Smooth muscle cell (in vitro differentiated cells): ENCODE measurements at regions not wholly inside any gene's neighbourhood (a gene's known extent, or its start where the extent isn't known, plus 50 kb on each side); places are given as distances from the start of the nearest gene placed in this dataset.

Experiments used
- DNase-seq: peaks from one replicate; lab custom pipeline; 2025; ENCODE audit not compliant: unreplicated experiment; lab: John Stamatoyannopoulos, UW
- H2AFZ ChIP-seq: fragments of 200-600 bp; sonication (generic); 2 replicates; pipeline ENCODE4 v1.6.0; 2016; ENCODE audit warnings: antibody characterized with exemption, low read depth, mild to moderate bottlenecking
- H3F3A ChIP-seq: fragments of 200-600 bp; sonication (generic); 2 replicates; pipeline ENCODE4 v1.6.0; 2017; ENCODE audit warnings: antibody characterized with exemption, low read depth
- H3K27ac ChIP-seq: fragments of 200-600 bp; sonication (generic); 2 replicates; pipeline ENCODE4 v1.5.1; 2016; ENCODE audit warnings: low read depth, mild to moderate bottlenecking
- H3K27me3 ChIP-seq: fragments of 200-600 bp; sonication (generic); 2 replicates; pipeline ENCODE4 v1.6.1; 2016; ENCODE audit warnings: low read depth, mild to moderate bottlenecking
- H3K36me3 ChIP-seq: fragments of 200-600 bp; sonication (generic); 2 replicates; pipeline ENCODE4 v1.5.1; 2016; ENCODE audit warnings: low read depth
- H3K4me1 ChIP-seq: fragments of 200-600 bp; sonication (generic); 2 replicates; pipeline ENCODE4 v1.5.1; 2016; ENCODE audit warnings: low read depth
- H3K4me2 ChIP-seq: fragments of 200-600 bp; sonication (generic); 2 replicates; pipeline ENCODE4 v1.6.0; 2016; ENCODE audit warnings: mild to moderate bottlenecking
- H3K4me3 ChIP-seq: fragments of 200-600 bp; sonication (generic); 2 replicates; pipeline ENCODE4 v1.5.1; 2016; ENCODE audit warnings: mild to moderate bottlenecking
- H3K79me2 ChIP-seq: fragments of 200-600 bp; sonication (generic); 2 replicates; pipeline ENCODE4 v1.6.0; 2016; ENCODE audit warnings: low read depth, mild to moderate bottlenecking
- H3K9ac ChIP-seq: fragments of 200-600 bp; sonication (generic); 2 replicates; pipeline ENCODE4 v1.6.0; 2016; ENCODE audit warnings: low read depth
- H3K9me3 ChIP-seq: fragments of 200-600 bp; sonication (generic); replicated peaks from 2 replicates; pipeline ENCODE4 v1.5.1; 2016; ENCODE audit warnings: low read depth
- H4K20me1 ChIP-seq: fragments of 200-600 bp; sonication (generic); 2 replicates; pipeline ENCODE4 v1.6.0; 2016; ENCODE audit warnings: low read depth
- CTCF ChIP-seq: fragments of 200-600 bp; sonication (generic); IDR thresholded peaks from 2 replicates; pipeline ENCODE4 v1.5.1; 2017; ENCODE audit warnings: borderline replicate concordance, mild to moderate bottlenecking, antibody characterized with exemption; ENCODE audit not compliant: insufficient read depth, poor library complexity, severe bottlenecking
- WGBS: methylation state at CpG from one replicate; pipeline ENCODE4 v1.1.7; 2016; ENCODE audit warnings: low lambda C conversion rate; 5-methylcytosine and 5-hydroxymethylcytosine counted together

- Histone ChIP-seq H3K27ac (no peak overlapping the region), H3K27me3 (no peaks in the 10 kb centered on the region), H3K9me3 (no peaks in the 10 kb centered on the region), H3K36me3 (no peaks in the 10 kb centered on the region), H3K4me3 (no peak overlapping the region), H3F3A (no peaks in the 10 kb centered on the region), H3K4me1 (no peaks in the 10 kb centered on the region), H3K79me2 (no peaks in the 10 kb centered on the region), H3K4me2 (no peak overlapping the region), H2AFZ (no peak overlapping the region), H3K9ac (no peak overlapping the region), H4K20me1 (no peaks in the 10 kb centered on the region)
- WGBS, result 98% methylated on average over 2 of the region's 2 CpGs
- no peak for TF ChIP-seq CTCF
- DNase-seq, result no peak
Observed at GRCh38 chr1:199907361-199907760, 120.1 kb upstream of the NR5A2 start.

- H3K79me2 ChIP-seq, result no peaks in the 10 kb centered on the region
- H3K27ac ChIP-seq, result no peak overlapping the region
- H3F3A ChIP-seq, result no peaks in the 10 kb centered on the region
- H3K4me3 ChIP-seq, result no peak overlapping the region
- no peaks in the 10 kb centered on the region for H3K9me3 ChIP-seq
- no peak overlapping the region for H3K4me2 ChIP-seq
- DNase-seq, result no peak
- no peaks in the 10 kb centered on the region for H3K36me3 ChIP-seq
- no peaks in the 10 kb centered on the region for H3K27me3 ChIP-seq
- H3K9ac ChIP-seq, result no peak overlapping the region
- no peak for TF ChIP-seq CTCF
- WGBS, result 71% methylated on average over 5 of the region's 5 CpGs
- no peaks in the 10 kb centered on the region for H3K4me1 ChIP-seq
- no peak overlapping the region for H2AFZ ChIP-seq
- no peaks in the 10 kb centered on the region for H4K20me1 ChIP-seq
Observed at GRCh38 chr1:199909137-199909536, 118.4 kb upstream of the NR5A2 start.

- Histone ChIP-seq H3K4me2 (no peak overlapping the region), H3K4me1 (no peaks in the 10 kb centered on the region), H3K9ac (no peak overlapping the region), H3K9me3 (no peaks in the 10 kb centered on the region), H3K4me3 (no peak overlapping the region), H3F3A (no peaks in the 10 kb centered on the region), H4K20me1 (no peaks in the 10 kb centered on the region), H2AFZ (no peak overlapping the region), H3K27me3 (no peaks in the 10 kb centered on the region), H3K79me2 (no peaks in the 10 kb centered on the region), H3K36me3 (no peaks in the 10 kb centered on the region), H3K27ac (no peak overlapping the region)
- DNase-seq, result no peak
- WGBS, result 45% methylated on average over 3 of the region's 3 CpGs
- TF ChIP-seq CTCF, result no peak
Observed at GRCh38 chr1:199913318-199913717, 114.2 kb upstream of the NR5A2 start.

GRCh38 chr1:199914546-199914945 lies 113.0 kb upstream of the NR5A2 start:
- Histone ChIP-seq H3K9me3 (no peaks in the 10 kb centered on the region), H3K27me3 (no peaks in the 10 kb centered on the region), H3F3A (no peaks in the 10 kb centered on the region), H3K36me3 (no peaks in the 10 kb centered on the region), H2AFZ (no peak overlapping the region), H3K9ac (no peak overlapping the region), H3K79me2 (no peaks in the 10 kb centered on the region), H3K4me3 (no peak overlapping the region), H3K4me2 (no peak overlapping the region), H3K27ac (no peak overlapping the region), H3K4me1 (no peaks in the 10 kb centered on the region), H4K20me1 (no peaks in the 10 kb centered on the region)
- TF ChIP-seq CTCF, result no peak
- WGBS, result 94% methylated on average over 5 of the region's 5 CpGs
- DNase-seq, result no peak
